K562 (cell line): ENCODE measurements at regions not wholly inside any gene's neighbourhood (a gene's known extent, or its start where the extent isn't known, plus 50 kb on each side); places are given as distances from the start of the nearest gene placed in this dataset.

Experiments
- ATAC-seq: fragments of 200-7000 bp; cut with Tn5 transposase; 3 replicates; pipeline ENCODE4 v1.9.1; 2020; ENCODE audit warnings: moderate library complexity
- BruUV-seq: library from RNA; stranded (reverse); fragments of 400-500 nt; replicated peaks from 2 replicates; lab custom pipeline; 2021; lab: Mats Ljungman, UMichigan
- CTCF ChIA-PET: fragments of 300-600 bp; formaldehyde crosslinking; extraction: SDS; loops from one replicate; lab custom pipeline; 2021; ENCODE audit warnings: low intra/inter-chr PET ratio; lab: Yijun Ruan, JAX
- POLR2A ChIA-PET: fragments of 300-600, 350-650 bp; sonication (Branson Sonifier 250); formaldehyde crosslinking; extraction: SDS; loops from one replicate; lab custom pipeline; 2021; ENCODE audit warnings: antibody characterized with exemption, inconsistent platforms; lab: Yijun Ruan, JAX
- DNase-seq, 4 experiments: peaks; one replicate each; pipeline versions ENCODE4 v3.0.0 to v3.0.0-alpha.2; 2011 to 2018; ENCODE audit warnings: low spot score in 3 of 4, mixed read lengths in 3 of 4; ENCODE audit errors: extremely low read depth in 1 of 4
- FAIRE-seq: peaks from 2 replicates; lab custom pipeline; 2011; peaks lifted over from hg19 to GRCh38; lab: Jason Lieb, UNC
- H2AFZ ChIP-seq: 2 replicates; pipeline ENCODE4 v1.6.0; 2011; ENCODE audit warnings: low read depth, low read length, control low read depth, inconsistent platforms
- H3K27ac ChIP-seq: fragments of 200-600 bp; 3 replicates; pipeline ENCODE4 v1.8.0; 2011; ENCODE audit warnings: low read depth, mild to moderate bottlenecking, control low read depth, inconsistent platforms, low read length, moderate library complexity, mixed read lengths; ENCODE audit errors: extremely low read depth
- H3K27me3 ChIP-seq, 2 experiments: fragments of 300-600 bp in 1 of 2; 2 replicates in 1 of 2; 3 replicates in 1 of 2; pipeline versions ENCODE4 v1.6.0 to v1.8.0; 2011; ENCODE audit warnings: inconsistent platforms in 2 of 2, low read length in 2 of 2, mild to moderate bottlenecking in 1 of 2, mixed read lengths in 1 of 2, moderate library complexity in 1 of 2; ENCODE audit not compliant: control insufficient read depth in 2 of 2, insufficient read depth in 2 of 2
- H3K36me3 ChIP-seq: fragments of 300-600 bp; 3 replicates; pipeline ENCODE4 v1.8.0; 2011; ENCODE audit warnings: mild to moderate bottlenecking, low read length, inconsistent platforms; ENCODE audit not compliant: control insufficient read depth, insufficient read depth
- H3K4me1 ChIP-seq, 2 experiments: fragments of 200-600 bp in 1 of 2; replicated peaks in 1 of 2; 2 replicates in 1 of 2; 3 replicates in 1 of 2; pipeline versions ENCODE4 v1.5.1 to v1.8.0; 2011; ENCODE audit warnings: inconsistent platforms in 2 of 2, low read length in 2 of 2, mild to moderate bottlenecking in 1 of 2, mixed read lengths in 1 of 2, moderate library complexity in 1 of 2; ENCODE audit not compliant: control insufficient read depth in 2 of 2, insufficient read depth in 2 of 2
- H3K4me2 ChIP-seq: 2 replicates; pipeline ENCODE4 v1.6.1; 2011; ENCODE audit warnings: low read length, control low read depth, inconsistent platforms, mixed read lengths; ENCODE audit not compliant: insufficient read depth
- H3K4me3 ChIP-seq: fragments of 200-600 bp; sonication (generic), shearing (Covaris generic); 2 replicates; pipeline ENCODE4 v1.5.1; 2016; ENCODE audit warnings: control low read depth, inconsistent platforms
- H3K79me2 ChIP-seq: fragments of 200-600 bp; 3 replicates; pipeline ENCODE4 v1.8.0; 2011; ENCODE audit warnings: low read length, inconsistent platforms; ENCODE audit not compliant: control insufficient read depth, insufficient read depth
- H3K9ac ChIP-seq, 2 experiments: 2 replicates each; pipeline versions ENCODE4 v1.6.0 to v1.6.1; 2011; ENCODE audit warnings: low read depth in 2 of 2, low read length in 2 of 2, control low read depth in 1 of 2, inconsistent platforms in 1 of 2, mild to moderate bottlenecking in 1 of 2, mixed read lengths in 1 of 2; ENCODE audit not compliant: insufficient read depth in 1 of 2
- H3K9me1 ChIP-seq: one replicate; pipeline ENCODE4 v1.6.0; 2011; ENCODE audit warnings: inconsistent platforms, mild to moderate bottlenecking, low read length, moderate library complexity; ENCODE audit not compliant: control insufficient read depth, insufficient read depth
- H3K9me3 ChIP-seq: replicated peaks from 2 replicates; pipeline ENCODE4 v1.5.1; 2011; ENCODE audit warnings: low read depth, low read length, inconsistent platforms; ENCODE audit not compliant: control insufficient read depth, insufficient read depth
- H4K20me1 ChIP-seq: replicated peaks from 2 replicates; pipeline ENCODE4 v1.6.1; 2011; ENCODE audit warnings: low read length, inconsistent platforms, mixed read lengths; ENCODE audit not compliant: control insufficient read depth, insufficient read depth
- E2F4 ChIP-seq: sonication (generic); formaldehyde crosslinking; IDR thresholded peaks from 2 replicates; pipeline ENCODE4 v1.8.0; 2022; ENCODE audit warnings: mild to moderate bottlenecking, low read depth, missing genetic modification reagents
- HCFC1 ChIP-seq: IDR thresholded peaks from 2 replicates; pipeline ENCODE4 v1.6.1; 2012; ENCODE audit warnings: low read depth, low read length, improper control_type of control experiment
- HMGXB4 ChIP-seq: sonication (generic); formaldehyde crosslinking; IDR thresholded peaks from 2 replicates; pipeline ENCODE4 v1.8.1; 2023; ENCODE audit warnings: mild to moderate bottlenecking, missing genetic modification reagents
- MYNN ChIP-seq, 2 experiments: sonication (generic); formaldehyde crosslinking in 1 of 2; IDR thresholded peaks; 2 replicates each; pipeline versions ENCODE4 v1.5.0 to v1.6.1; 2016 to 2020; ENCODE audit warnings: antibody characterized with exemption in 1 of 2, missing genetic modification reagents in 1 of 2
- NCOA1 ChIP-seq: fragments of 450-650 bp; IDR thresholded peaks from 2 replicates; pipeline ENCODE4 v1.6.1; 2016; ENCODE audit warnings: low read depth
- NCOA2 ChIP-seq, 2 experiments: fragments of 450-650 bp; IDR thresholded peaks; 2 replicates each; pipeline ENCODE4 v1.6.1; 2018; ENCODE audit warnings: mild to moderate bottlenecking in 2 of 2, moderate library complexity in 1 of 2; ENCODE audit not compliant: partially characterized antibody in 2 of 2
- PRMT5 ChIP-seq: sonication (generic); formaldehyde crosslinking; IDR thresholded peaks from 2 replicates; pipeline ENCODE4 v1.5.0; 2020; ENCODE audit warnings: missing genetic modification reagents
- ZFP30 ChIP-seq: fragments of 250-450 bp; sonication (Bioruptor Pico); IDR thresholded peaks from 2 replicates; pipeline ENCODE4 v1.8.0; 2022; ENCODE audit warnings: moderate library complexity, mild to moderate bottlenecking, inconsistent platforms, borderline replicate concordance
- ZNF311 ChIP-seq: fragments of 250-450 bp; sonication (Bioruptor Pico); IDR thresholded peaks from 2 replicates; pipeline ENCODE4 v1.4.0; 2020; ENCODE audit warnings: mild to moderate bottlenecking, moderate library complexity
- ZNF395 ChIP-seq: fragments of 200-800 bp; sonication (Bioruptor generic); IDR thresholded peaks from 2 replicates; pipeline ENCODE4 v1.6.1; 2017; ENCODE audit warnings: missing genetic modification characterization, missing compliant biosample characterization
- ZNF407 ChIP-seq: fragments of 450-650 bp; IDR thresholded peaks from 2 replicates; pipeline ENCODE4 v1.6.1; 2016; ENCODE audit warnings: low read depth
- WGBS: fragments of 100-300 bp; shearing (Covaris generic); methylation state at CpG from one replicate; pipeline ENCODE4 v1.1.6; 2016; ENCODE audit warnings: low coverage, mixed read lengths; ENCODE audit not compliant: insufficient coverage; ENCODE audit errors: missing lambda C conversion rate; 5-methylcytosine and 5-hydroxymethylcytosine counted together
- in situ Hi-C: fragments of 300-500 bp; cut with MboI; formaldehyde crosslinking; loops from 4 replicates; pipeline ENCODE4 v1.15.0; 2018; ENCODE audit warnings: inconsistent platforms, mixed read lengths
- intact Hi-C: fragments of 100-400 bp; cut with micrococcal nuclease; formaldehyde crosslinking; loops from 2 replicates; pipeline ENCODE4 v1.14.2; 2022

GRCh38 chr1:230556453-230556852 is 85.8 kb upstream of the COG2 start:
- POLR2A ChIA-PET = no interaction called here
- H3K27me3 ChIP-seq = no peaks in the 10 kb centered on the region
- ATAC-seq (no peak), DNase-seq (no peak), FAIRE-seq (no peak)
- WGBS = 1% methylated on average over 5 of the region's 5 CpGs
- no peak overlapping the region for H2AFZ ChIP-seq
- H3K79me2 ChIP-seq = no peaks in the 10 kb centered on the region
- no TSS peak for BruUV-seq
- no peaks in the 10 kb centered on the region for H4K20me1 ChIP-seq
- no peaks in the 10 kb centered on the region for H3K9me3 ChIP-seq
- no peaks in the 10 kb centered on the region for H3K9me1 ChIP-seq
- no peaks in the 10 kb centered on the region for H3K36me3 ChIP-seq
- no peak overlapping the region for H3K4me2 ChIP-seq
- no peak overlapping the region for H3K9ac ChIP-seq
- no peak overlapping the region for H3K27ac ChIP-seq
- no peak overlapping the region for H3K4me3 ChIP-seq
- in situ Hi-C loops (no loop called here), intact Hi-C loops (no loop called here)
- CTCF ChIA-PET = no interaction called here
- no peaks in the 10 kb centered on the region for H3K4me1 ChIP-seq
- no peak for TF ChIP-seq HMGXB4 (CRISPR knock-in tag)
- TF ChIP-seq HCFC1 = no peak
- no peak for TF ChIP-seq ZNF311 (CRISPR knock-in tag)
- TF ChIP-seq NCOA2 (IDR thresholded peaks at IDR 0.05; ENCODE audit: partially characterized antibody in 2 of 2) = no peak
- TF ChIP-seq E2F4 (CRISPR knock-in tag) = no peak
- no peak for TF ChIP-seq ZFP30 (CRISPR knock-in tag)
- TF ChIP-seq ZNF407 = no peak
- no peak for TF ChIP-seq PRMT5 (CRISPR knock-in tag)
- no peak for TF ChIP-seq MYNN (IDR thresholded peaks at IDR 0.05)
- TF ChIP-seq MYNN (CRISPR knock-in tag; IDR thresholded peaks at IDR 0.05) = no peak
- no peak for TF ChIP-seq ZNF395
- no peak for TF ChIP-seq NCOA1
